ENCODE measurements at regions not wholly inside any gene's neighbourhood (a gene's known extent, or its start where the extent isn't known, plus 50 kb on each side); places are given as distances from the start of the nearest gene placed in this dataset.
A peak's percentile ranks its signal among the peaks of the same experiment; 100 is the strongest.
"Not testable (repeated sequence)": the region's sequence is repeated elsewhere in the genome, so short reads cannot be mapped to it uniquely, and the experiment has no call there.

DNA sequence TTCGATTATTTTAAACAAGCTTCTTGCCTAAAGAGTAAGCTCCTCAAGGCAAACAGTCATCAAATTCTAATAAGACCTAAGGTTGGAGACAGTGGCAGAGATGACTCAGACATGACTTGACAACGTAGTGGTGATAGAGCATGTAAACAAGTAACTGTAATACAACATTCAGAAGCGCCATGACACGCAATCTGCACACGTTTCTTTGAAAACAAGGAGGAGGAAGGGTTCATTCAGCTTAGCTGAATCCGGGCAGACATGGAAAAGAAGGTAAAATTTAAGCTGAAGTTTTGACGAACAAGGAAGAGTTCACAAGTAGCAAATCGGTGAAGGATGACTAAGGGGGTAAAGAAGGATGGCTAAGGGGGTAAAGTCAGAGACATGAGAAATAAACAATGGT is 152.4 kb upstream of the ZC3H12C start:
- no peaks in the 10 kb centered on the region for H3K9me3 Mint-ChIP-seq
- no peaks in the 10 kb centered on the region for H3K36me3 Mint-ChIP-seq (ENCODE audit: low read depth)
- no peak overlapping the region for H3K4me3 Mint-ChIP-seq
- peaks cover 32% of the 10 kb centered on the region for H3K27me3 Mint-ChIP-seq
- H3K4me1 Mint-ChIP-seq (ENCODE audit: low read depth): peaks cover under 1% of the 10 kb centered on the region
- peak overlapping the region; percentile 36 for H3K27ac Mint-ChIP-seq

- H3K4me1 Mint-ChIP-seq (ENCODE audit: low read depth): peaks cover 12% of the 10 kb centered on the region
- H3K27ac Mint-ChIP-seq: no peak overlapping the region
- no peaks in the 10 kb centered on the region for H3K9me3 Mint-ChIP-seq
- H3K4me3 Mint-ChIP-seq: peak overlapping the region; percentile 9
- no peaks in the 10 kb centered on the region for H3K36me3 Mint-ChIP-seq (ENCODE audit: low read depth)
- peaks cover 26% of the 10 kb centered on the region for H3K27me3 Mint-ChIP-seq
Measured at GRCh38 chr11:109945626-109946321, 147.4 kb upstream of the ZC3H12C start.

GRCh38 chr11:109946322-109946846 is 146.8 kb upstream of the ZC3H12C start:
- no peaks in the 10 kb centered on the region for H3K36me3 Mint-ChIP-seq (ENCODE audit: low read depth)
- H3K9me3 Mint-ChIP-seq: no peaks in the 10 kb centered on the region
- peaks cover 22% of the 10 kb centered on the region for H3K27me3 Mint-ChIP-seq
- H3K27ac Mint-ChIP-seq: no peak overlapping the region
- H3K4me3 Mint-ChIP-seq: peak overlapping the region; percentile 34
- H3K4me1 Mint-ChIP-seq (ENCODE audit: low read depth): peaks cover 12% of the 10 kb centered on the region

DNA sequence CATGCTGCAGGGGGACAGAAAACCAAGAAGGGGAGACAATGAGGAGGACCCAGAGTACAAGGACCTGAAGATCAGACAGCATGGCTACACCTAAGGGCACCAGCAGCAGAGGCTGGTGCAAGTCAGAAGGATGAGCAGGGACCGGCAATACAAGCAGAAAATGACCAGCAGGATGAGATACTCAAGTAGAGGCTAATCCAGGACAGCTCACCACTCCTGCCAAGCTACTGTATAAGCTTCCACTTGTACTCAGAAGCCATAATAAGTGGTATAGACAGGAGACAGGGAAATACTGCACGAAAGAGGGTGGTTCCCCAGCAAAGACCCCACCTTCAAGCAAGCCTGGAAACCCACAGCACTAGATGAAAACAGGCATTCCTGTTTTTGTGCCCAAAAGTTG is 138.7 kb upstream of the ZC3H12C start:
- Mint-ChIP-seq H3K4me1 (ENCODE audit: low read depth) (no peaks in the 10 kb centered on the region), H3K9me3 (no peaks in the 10 kb centered on the region), H3K4me3 (no peak overlapping the region), H3K36me3 (ENCODE audit: low read depth) (no peaks in the 10 kb centered on the region), H3K27ac (peak overlapping the region; percentile 27), H3K27me3 (peaks cover 17% of the 10 kb centered on the region)

GRCh38 chr11:109956124-109956793 is 136.9 kb upstream of the ZC3H12C start:
- H3K27ac Mint-ChIP-seq: no peak overlapping the region
- no peak overlapping the region for H3K4me3 Mint-ChIP-seq
- H3K4me1 Mint-ChIP-seq (ENCODE audit: low read depth): no peaks in the 10 kb centered on the region
- H3K27me3 Mint-ChIP-seq: peaks cover 17% of the 10 kb centered on the region
- H3K9me3 Mint-ChIP-seq: no peaks in the 10 kb centered on the region
- no peaks in the 10 kb centered on the region for H3K36me3 Mint-ChIP-seq (ENCODE audit: low read depth)

DNA sequence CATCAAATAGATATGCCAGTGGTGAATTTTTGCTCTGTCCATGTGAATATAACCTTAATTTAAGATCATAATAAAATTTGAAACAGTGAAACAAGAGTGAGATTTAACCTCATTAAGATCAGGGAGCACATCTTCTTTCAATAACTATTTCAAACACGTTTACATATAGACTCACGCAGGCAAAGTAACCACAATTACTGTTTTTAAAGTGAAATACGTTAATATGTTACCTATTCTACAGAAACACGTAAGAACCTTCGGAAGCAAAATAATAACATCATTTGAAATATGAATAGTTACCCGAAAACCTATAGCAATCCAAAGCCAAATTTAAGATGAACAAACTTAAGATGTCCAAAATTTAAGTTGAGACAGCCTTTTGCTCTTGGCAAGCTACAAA is 136.2 kb upstream of the ZC3H12C start:
- peaks cover 17% of the 10 kb centered on the region for H3K27me3 Mint-ChIP-seq
- no peaks in the 10 kb centered on the region for H3K4me1 Mint-ChIP-seq (ENCODE audit: low read depth)
- no peaks in the 10 kb centered on the region for H3K9me3 Mint-ChIP-seq

GRCh38 chr11:109957601-109958000 is 135.6 kb upstream of the ZC3H12C start:
- no peak overlapping the region for H3K27ac Mint-ChIP-seq
- H3K4me1 Mint-ChIP-seq (ENCODE audit: low read depth): no peaks in the 10 kb centered on the region
- no peak overlapping the region for H3K4me3 Mint-ChIP-seq
- peaks cover 12% of the 10 kb centered on the region for H3K27me3 Mint-ChIP-seq
- no peaks in the 10 kb centered on the region for H3K36me3 Mint-ChIP-seq (ENCODE audit: low read depth)
- no peaks in the 10 kb centered on the region for H3K9me3 Mint-ChIP-seq

More for the DNA sequence above, 136.2 kb upstream of the ZC3H12C start:
- H3K4me3 Mint-ChIP-seq: no peak overlapping the region
- H3K27ac Mint-ChIP-seq: no peak overlapping the region
- H3K36me3 Mint-ChIP-seq (ENCODE audit: low read depth): no peaks in the 10 kb centered on the region

- Mint-ChIP-seq H3K27ac (no peak overlapping the region), H3K27me3 (peaks cover 12% of the 10 kb centered on the region), H3K4me1 (ENCODE audit: low read depth) (no peaks in the 10 kb centered on the region), H3K4me3 (no peak overlapping the region), H3K9me3 (no peaks in the 10 kb centered on the region), H3K36me3 (ENCODE audit: low read depth) (no peaks in the 10 kb centered on the region)
Measured at GRCh38 chr11:109958131-109958820, 134.9 kb upstream of the ZC3H12C start.

GRCh38 chr11:109958821-109959166 is 134.4 kb upstream of the ZC3H12C start:
- Mint-ChIP-seq H3K36me3 (ENCODE audit: low read depth) (no peaks in the 10 kb centered on the region), H3K27me3 (peaks cover 12% of the 10 kb centered on the region), H3K27ac (no peak overlapping the region), H3K4me3 (no peak overlapping the region), H3K9me3 (no peaks in the 10 kb centered on the region), H3K4me1 (ENCODE audit: low read depth) (no peaks in the 10 kb centered on the region)

GRCh38 chr11:109960831-109961230 is 132.4 kb upstream of the ZC3H12C start:
- no peak overlapping the region for H3K4me3 Mint-ChIP-seq
- H3K36me3 Mint-ChIP-seq (ENCODE audit: low read depth): no peaks in the 10 kb centered on the region
- H3K27ac Mint-ChIP-seq: no peak overlapping the region
- H3K27me3 Mint-ChIP-seq: peaks cover 3% of the 10 kb centered on the region
- peaks cover 3% of the 10 kb centered on the region for H3K4me1 Mint-ChIP-seq (ENCODE audit: low read depth)
- no peaks in the 10 kb centered on the region for H3K9me3 Mint-ChIP-seq

- no peak overlapping the region for H3K27ac Mint-ChIP-seq
- no peak overlapping the region for H3K4me3 Mint-ChIP-seq
- H3K9me3 Mint-ChIP-seq: no peaks in the 10 kb centered on the region
- H3K36me3 Mint-ChIP-seq (ENCODE audit: low read depth): no peaks in the 10 kb centered on the region
- peaks cover 3% of the 10 kb centered on the region for H3K27me3 Mint-ChIP-seq
- H3K4me1 Mint-ChIP-seq (ENCODE audit: low read depth): peaks cover 7% of the 10 kb centered on the region
Measured at GRCh38 chr11:109961261-109961660, 131.9 kb upstream of the ZC3H12C start.

DNA sequence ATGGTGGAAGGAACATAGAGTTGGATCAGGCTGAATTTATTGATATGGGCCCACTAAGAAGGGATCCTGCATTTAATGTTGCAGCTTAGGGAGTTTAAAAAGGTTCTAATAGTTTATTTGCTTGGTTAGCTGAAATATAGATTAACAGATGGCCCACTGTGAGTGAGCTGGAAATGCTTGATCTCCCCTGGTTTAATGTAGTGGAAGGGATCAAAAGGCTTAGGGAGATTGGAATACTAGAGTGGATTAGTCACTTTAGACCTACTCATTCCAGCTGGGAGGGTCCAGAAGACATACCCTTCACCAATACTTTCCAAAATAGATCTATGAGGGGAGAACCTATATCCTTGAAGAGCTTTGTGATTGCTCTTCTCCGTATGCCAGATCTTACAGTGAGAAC is 130.1 kb upstream of the ZC3H12C start:
- H3K4me3 Mint-ChIP-seq: no peak overlapping the region
- no peaks in the 10 kb centered on the region for H3K27me3 Mint-ChIP-seq
- peaks cover 12% of the 10 kb centered on the region for H3K4me1 Mint-ChIP-seq (ENCODE audit: low read depth)
- H3K36me3 Mint-ChIP-seq (ENCODE audit: low read depth): no peaks in the 10 kb centered on the region
- peaks cover 4% of the 10 kb centered on the region for H3K9me3 Mint-ChIP-seq
- H3K27ac Mint-ChIP-seq: no peak overlapping the region

DNA sequence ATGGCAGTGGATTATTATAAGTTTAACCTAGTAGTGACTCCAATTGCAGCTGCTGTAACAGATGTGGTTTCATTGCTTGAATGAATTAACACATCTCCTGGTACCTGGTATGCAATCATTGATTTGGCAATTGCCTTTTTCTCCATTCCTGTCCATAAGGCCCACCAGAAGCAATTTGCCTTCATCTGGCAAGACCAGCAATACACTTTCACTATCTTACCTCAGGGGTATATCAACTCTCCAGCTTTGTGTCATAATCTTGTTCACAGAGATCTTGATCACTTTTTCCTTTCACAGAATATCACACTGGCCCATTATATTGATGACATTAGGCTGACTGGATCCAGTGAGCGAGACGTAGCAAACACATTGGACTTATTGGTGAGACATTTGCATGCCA is 128.7 kb upstream of the ZC3H12C start:
- Mint-ChIP-seq H3K27me3 (no peaks in the 10 kb centered on the region), H3K27ac (no peak overlapping the region), H3K4me1 (ENCODE audit: low read depth) (peaks cover 21% of the 10 kb centered on the region), H3K36me3 (ENCODE audit: low read depth) (no peaks in the 10 kb centered on the region), H3K4me3 (no peak overlapping the region), H3K9me3 (peaks cover 4% of the 10 kb centered on the region)

DNA sequence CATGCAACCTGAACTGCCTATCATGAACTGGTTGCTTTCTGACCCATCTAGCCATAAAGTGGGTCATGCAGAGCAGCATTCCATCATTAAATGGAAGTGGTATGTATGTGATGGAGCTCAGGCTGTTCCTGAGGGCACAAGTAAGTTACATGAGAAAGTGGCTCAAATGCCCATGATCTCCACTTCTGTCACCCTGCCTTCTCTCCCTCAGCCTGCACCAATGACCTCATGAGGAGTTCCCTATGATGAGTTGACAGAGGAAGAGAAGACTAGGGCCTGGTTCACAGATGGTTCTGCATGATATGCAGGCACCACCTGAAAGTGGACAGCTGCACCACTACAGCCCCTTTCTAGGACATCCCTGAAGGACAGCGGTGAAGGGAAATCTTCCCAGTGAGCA is 127.7 kb upstream of the ZC3H12C start:
- peaks cover 25% of the 10 kb centered on the region for H3K4me1 Mint-ChIP-seq (ENCODE audit: low read depth)
- not testable (repeated sequence) for H3K9me3 Mint-ChIP-seq; H3K4me3 Mint-ChIP-seq; H3K27ac Mint-ChIP-seq; H3K27me3 Mint-ChIP-seq; H3K36me3 Mint-ChIP-seq (ENCODE audit: low read depth)

DNA sequence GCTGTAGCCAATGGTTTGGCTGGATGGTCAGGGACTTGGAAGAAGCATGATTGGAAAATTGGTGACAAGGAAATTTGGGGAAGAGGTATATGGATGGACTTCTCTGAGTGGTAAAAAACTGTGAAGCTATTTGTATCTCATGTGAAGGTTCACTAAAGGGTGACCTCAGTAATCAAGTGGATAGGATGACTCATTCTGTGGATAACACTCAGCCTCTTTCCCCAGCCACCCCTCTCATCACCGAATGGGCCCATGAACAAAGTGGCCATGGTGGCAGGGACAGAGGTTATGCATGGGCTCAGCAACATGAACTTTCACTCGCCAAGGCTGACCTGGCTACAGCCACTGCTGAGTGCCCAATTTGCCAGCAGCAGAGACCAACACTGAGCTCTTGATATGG is 127.3 kb upstream of the ZC3H12C start:
- H3K9me3 Mint-ChIP-seq; H3K36me3 Mint-ChIP-seq (ENCODE audit: low read depth); H3K27ac Mint-ChIP-seq: not testable (repeated sequence)

More for the DNA sequence above, 127.3 kb upstream of the ZC3H12C start:
- peaks cover 30% of the 10 kb centered on the region for H3K4me1 Mint-ChIP-seq (ENCODE audit: low read depth)
- H3K4me3 Mint-ChIP-seq, H3K27me3 Mint-ChIP-seq: not testable (repeated sequence)

Measured in stimulated activated naive CD8-positive, alpha-beta T cell treated with anti-CD3 and anti-CD28 coated beads, Interleukin-15, Interleukin-2, amounts not matched to agents 100 ng/mL and 50 ng/mL, for 24 hours (primary cell).